GM12872 (cell line): ENCODE measurements at regions not wholly inside any gene's neighbourhood (a gene's known extent, or its start where the extent isn't known, plus 50 kb on each side); places are given as distances from the start of the nearest gene placed in this dataset.

Experiments
- CTCF ChIP-seq: IDR thresholded peaks from 3 replicates; pipeline ENCODE4 v1.5.1; 2011; ENCODE audit warnings: low read depth, mild to moderate bottlenecking, low read length, moderate library complexity; ENCODE audit not compliant: insufficient read depth

DNA sequence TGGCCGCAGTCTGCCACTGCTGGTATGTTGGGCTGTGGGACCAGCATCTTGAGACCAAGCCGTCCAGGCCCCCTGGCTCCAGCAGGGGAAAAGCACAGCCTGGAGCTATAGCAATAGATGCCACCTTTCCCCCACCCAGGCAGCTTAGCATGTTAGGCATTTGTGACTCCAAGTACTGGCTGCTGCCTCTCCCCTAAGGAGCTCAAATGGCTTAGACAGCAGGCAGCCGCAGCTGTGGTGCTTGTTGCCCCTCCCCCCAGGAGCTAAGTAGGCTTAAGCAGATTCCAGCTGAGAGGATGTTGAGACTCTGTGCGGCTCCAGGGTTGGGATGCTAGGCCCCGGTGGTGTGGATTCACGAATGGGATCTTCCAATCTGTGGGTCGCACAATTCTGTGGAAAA, 88.8 kb upstream of the ANKFN1 start:
- no peak for TF ChIP-seq CTCF

GRCh38 chr17:56074361-56074890, 78.8 kb upstream of the ANKFN1 start:
- no peak for TF ChIP-seq CTCF

- TF ChIP-seq CTCF: no peak
Measured at GRCh38 chr17:56076980-56077379, 76.3 kb upstream of the ANKFN1 start.

- no peak for TF ChIP-seq CTCF
Measured at GRCh38 chr17:56083475-56083874, 69.8 kb upstream of the ANKFN1 start.

- no peak for TF ChIP-seq CTCF
Measured at GRCh38 chr17:56085576-56086267, 67.6 kb upstream of the ANKFN1 start.

DNA sequence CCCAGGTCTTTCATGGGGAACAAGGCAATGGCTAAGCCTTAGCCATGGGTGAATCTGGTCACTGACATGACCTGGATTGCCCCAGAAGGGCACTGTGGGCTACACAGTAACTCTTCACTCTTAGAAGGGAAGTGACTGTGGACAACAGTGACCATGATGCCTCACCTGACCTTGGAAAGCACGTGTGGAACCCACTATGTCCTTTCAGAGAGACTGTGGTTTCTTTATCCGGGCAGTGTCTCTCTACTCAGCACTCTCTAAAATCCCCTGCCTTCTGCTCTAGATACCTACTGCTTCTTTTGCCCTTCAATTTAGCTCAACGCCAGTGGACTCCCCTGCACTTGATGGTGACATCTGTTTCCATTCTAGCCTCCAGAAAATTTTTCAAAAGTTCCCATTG, 66.1 kb upstream of the ANKFN1 start:
- no peak for TF ChIP-seq CTCF

DNA sequence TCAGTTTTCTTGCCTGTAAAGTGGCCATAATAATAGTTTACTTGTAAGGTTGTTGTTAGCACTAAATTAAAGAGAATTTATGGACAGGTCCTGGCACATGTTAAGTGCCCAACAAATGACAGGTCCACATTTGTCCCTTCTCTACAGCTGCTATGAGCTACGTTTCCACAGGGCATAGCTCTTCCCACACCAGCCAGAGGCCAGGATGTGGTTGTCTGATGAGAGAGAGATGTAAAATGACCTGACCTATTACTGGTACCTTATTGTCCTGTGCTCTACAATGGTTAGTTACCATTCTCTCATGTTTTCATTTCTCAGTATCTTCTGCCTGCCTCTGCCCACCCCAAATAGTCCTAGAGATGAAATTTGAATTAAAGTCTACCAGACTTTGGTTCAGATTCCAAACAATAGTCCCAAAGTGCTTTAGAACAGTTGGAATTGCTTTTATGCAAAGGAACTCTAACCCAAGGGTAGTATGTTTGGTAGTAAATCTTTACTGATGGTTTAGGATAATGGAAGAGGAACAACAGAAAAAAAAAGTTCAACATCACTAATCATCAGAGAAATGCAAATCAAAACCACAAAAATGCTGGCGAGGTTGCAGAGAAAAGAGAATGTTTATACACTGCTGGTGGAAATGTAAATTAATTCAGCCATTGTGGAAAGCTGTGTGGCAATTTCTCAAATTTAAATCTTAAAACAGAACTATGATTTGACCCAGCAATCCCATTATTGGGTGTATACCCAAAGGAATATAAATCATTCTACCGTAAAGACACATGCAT, 57.1 kb upstream of the ANKFN1 start:
- TF ChIP-seq CTCF: no peak
